H9 (cell line): ENCODE measurements at regions not wholly inside any gene's neighbourhood (a gene's known extent, or its start where the extent isn't known, plus 50 kb on each side); places are given as distances from the start of the nearest gene placed in this dataset.

Experiments
- DNase-seq: peaks from one replicate; pipeline ENCODE4 v3.0.0-alpha.2; 2017
- H2AFZ ChIP-seq: one replicate; pipeline ENCODE4 v1.6.1; 2013; ENCODE audit warnings: mild to moderate bottlenecking, low read length, control low read depth, moderate library complexity
- H2AK5ac ChIP-seq: 2 replicates; pipeline ENCODE4 v1.6.1; 2013; ENCODE audit warnings: low read length, control low read depth, mixed read lengths; ENCODE audit not compliant: insufficient read length
- H2BK120ac ChIP-seq: one replicate; pipeline ENCODE4 v1.6.1; 2013; ENCODE audit warnings: low read depth, mild to moderate bottlenecking, low read length, control low read depth, inconsistent platforms; ENCODE audit not compliant: poor library complexity, severe bottlenecking
- H2BK12ac ChIP-seq: 2 replicates; pipeline ENCODE4 v1.6.1; 2013; ENCODE audit warnings: low read length, control low read depth, mixed read lengths, low read depth; ENCODE audit not compliant: insufficient read length
- H2BK15ac ChIP-seq: 2 replicates; pipeline ENCODE4 v1.6.1; 2013; ENCODE audit warnings: low read depth, low read length, control low read depth
- H2BK20ac ChIP-seq: one replicate; pipeline ENCODE4 v1.6.1; 2013; ENCODE audit warnings: low read depth, mild to moderate bottlenecking, low read length, control low read depth, inconsistent platforms; ENCODE audit not compliant: poor library complexity, severe bottlenecking
- H2BK5ac ChIP-seq: 2 replicates; pipeline ENCODE4 v1.6.1; 2013; ENCODE audit warnings: low read length, control low read depth, mixed read lengths; ENCODE audit not compliant: insufficient read length
- H3K14ac ChIP-seq: 2 replicates; pipeline ENCODE4 v1.6.1; 2013; ENCODE audit warnings: low read length, control low read depth; ENCODE audit not compliant: insufficient read depth
- H3K18ac ChIP-seq: 2 replicates; pipeline ENCODE4 v1.6.1; 2013; ENCODE audit warnings: low read depth, mild to moderate bottlenecking, mixed read lengths, low read length, control low read depth; ENCODE audit not compliant: insufficient read length
- H3K23ac ChIP-seq: 2 replicates; pipeline ENCODE4 v1.6.1; 2013; ENCODE audit warnings: low read length, control low read depth, mixed read lengths, low read depth; ENCODE audit not compliant: insufficient read length
- H3K23me2 ChIP-seq: 2 replicates; pipeline ENCODE4 v1.6.1; 2013; ENCODE audit warnings: low read depth, mild to moderate bottlenecking, mixed read lengths, low read length, control low read depth; ENCODE audit not compliant: insufficient read length, poor library complexity, severe bottlenecking
- H3K27ac ChIP-seq: 2 replicates; pipeline ENCODE4 v1.5.1; 2013; ENCODE audit warnings: low read length, control low read depth, mixed read lengths, low read depth; ENCODE audit not compliant: insufficient read length
- H3K27me3 ChIP-seq: 2 replicates; pipeline ENCODE4 v1.6.1; 2013; ENCODE audit warnings: low read length, control low read depth, inconsistent platforms; ENCODE audit not compliant: insufficient read depth
- H3K4ac ChIP-seq: 2 replicates; pipeline ENCODE4 v1.6.1; 2013; ENCODE audit warnings: low read depth, mild to moderate bottlenecking, control low read depth, inconsistent platforms, low read length, moderate library complexity
- H3K4me1 ChIP-seq: 2 replicates; pipeline ENCODE4 v1.6.1; 2013; ENCODE audit warnings: low read length, control low read depth, inconsistent platforms; ENCODE audit not compliant: insufficient read depth
- H3K4me2 ChIP-seq: 2 replicates; pipeline ENCODE4 v1.6.1; 2013; ENCODE audit warnings: low read length, control low read depth, mixed read lengths; ENCODE audit not compliant: insufficient read length, insufficient read depth
- H3K56ac ChIP-seq: 2 replicates; pipeline ENCODE4 v1.6.1; 2013; ENCODE audit warnings: low read depth, mild to moderate bottlenecking, mixed read lengths, low read length, control low read depth; ENCODE audit not compliant: insufficient read length
- H3K79me1 ChIP-seq: 2 replicates; pipeline ENCODE4 v1.6.1; 2013; ENCODE audit warnings: low read depth, mild to moderate bottlenecking, moderate library complexity, low read length, control low read depth, inconsistent platforms; ENCODE audit not compliant: insufficient read depth, poor library complexity, severe bottlenecking
- H3K79me2 ChIP-seq: 2 replicates; pipeline ENCODE4 v1.6.1; 2013; ENCODE audit warnings: low read length, control low read depth, inconsistent platforms; ENCODE audit not compliant: insufficient read depth
- H3K9ac ChIP-seq: 2 replicates; pipeline ENCODE4 v1.6.1; 2013; ENCODE audit warnings: low read length, control low read depth, mixed read lengths; ENCODE audit not compliant: insufficient read length; ENCODE audit errors: extremely low read depth
- H3K9me3 ChIP-seq: one replicate; pipeline ENCODE4 v1.6.1; 2013; ENCODE audit warnings: low read depth, low read length, inconsistent platforms; ENCODE audit not compliant: control insufficient read depth
- H3T11ph ChIP-seq: one replicate; pipeline ENCODE4 v1.6.1; 2013; ENCODE audit warnings: mild to moderate bottlenecking, low read length, control low read depth, inconsistent platforms
- H4K20me1 ChIP-seq: one replicate; pipeline ENCODE4 v1.6.1; 2013; ENCODE audit not compliant: control insufficient read depth, insufficient read length, insufficient read depth
- H4K5ac ChIP-seq: 2 replicates; pipeline ENCODE4 v1.6.1; 2013; ENCODE audit warnings: low read depth, mild to moderate bottlenecking, mixed read lengths, low read length, control low read depth; ENCODE audit not compliant: insufficient read length
- H4K8ac ChIP-seq: replicated peaks from 2 replicates; pipeline ENCODE4 v1.6.1; 2013; ENCODE audit warnings: low read length, control low read depth, mixed read lengths, low read depth; ENCODE audit not compliant: insufficient read length
- H4K91ac ChIP-seq: 2 replicates; pipeline ENCODE4 v1.6.1; 2013; ENCODE audit warnings: low read depth, mild to moderate bottlenecking, moderate library complexity, mixed read lengths, low read length, control low read depth; ENCODE audit not compliant: insufficient read length
- H3K27ac Mint-ChIP-seq, 3 experiments: 2 replicates in 2 of 3; 3 replicates in 1 of 3; pipeline ENCODE4 v1.8.0; 2020 to 2021; ENCODE audit warnings: mixed read lengths in 3 of 3, mild to moderate bottlenecking in 1 of 3, moderate library complexity in 1 of 3
- H3K27me3 Mint-ChIP-seq: 2 replicates; pipeline ENCODE4 v1.8.0; 2021; ENCODE audit warnings: low read depth, mild to moderate bottlenecking, moderate library complexity, mixed read lengths
- H3K36me3 Mint-ChIP-seq, 3 experiments: 2 replicates in 2 of 3; 3 replicates in 1 of 3; pipeline ENCODE4 v1.8.0; 2020 to 2021; ENCODE audit warnings: low read depth in 3 of 3, mixed read lengths in 3 of 3; ENCODE audit not compliant: insufficient read depth in 1 of 3
- H3K4me1 Mint-ChIP-seq, 2 experiments: 2 replicates each; pipeline ENCODE4 v1.8.0; 2020; ENCODE audit warnings: mixed read lengths in 2 of 2
- H3K4me3 Mint-ChIP-seq, 2 experiments: 2 replicates in 1 of 2; 3 replicates in 1 of 2; pipeline ENCODE4 v1.8.0; 2020 to 2021; ENCODE audit warnings: mild to moderate bottlenecking in 2 of 2, mixed read lengths in 2 of 2, moderate library complexity in 1 of 2
- H3K9me3 Mint-ChIP-seq, 2 experiments: 2 replicates in 1 of 2; 3 replicates in 1 of 2; pipeline ENCODE4 v1.8.0; 2020; ENCODE audit warnings: mild to moderate bottlenecking in 2 of 2, mixed read lengths in 2 of 2, moderate library complexity in 1 of 2
- WGBS: extraction: QIAGEN DNeasy Blood & Tissue Kit; methylation state at CpG from one replicate; pipeline ENCODE4 v1.1.7; 2013; ENCODE audit warnings: missing lambda C conversion rate, low lambda C conversion rate, mixed read lengths; ENCODE audit not compliant: insufficient read length; ENCODE audit errors: extremely low coverage; 5-methylcytosine and 5-hydroxymethylcytosine counted together
- TF ChIP-seq, protein P1 (sequence below): fragments of 200-600 bp; sonication (generic); conservative IDR thresholded peaks from 3 replicates; pipeline ENCODE4 v1.8.0; 2021; ENCODE audit warnings: antibody characterized with exemption, mild to moderate bottlenecking

DNA sequence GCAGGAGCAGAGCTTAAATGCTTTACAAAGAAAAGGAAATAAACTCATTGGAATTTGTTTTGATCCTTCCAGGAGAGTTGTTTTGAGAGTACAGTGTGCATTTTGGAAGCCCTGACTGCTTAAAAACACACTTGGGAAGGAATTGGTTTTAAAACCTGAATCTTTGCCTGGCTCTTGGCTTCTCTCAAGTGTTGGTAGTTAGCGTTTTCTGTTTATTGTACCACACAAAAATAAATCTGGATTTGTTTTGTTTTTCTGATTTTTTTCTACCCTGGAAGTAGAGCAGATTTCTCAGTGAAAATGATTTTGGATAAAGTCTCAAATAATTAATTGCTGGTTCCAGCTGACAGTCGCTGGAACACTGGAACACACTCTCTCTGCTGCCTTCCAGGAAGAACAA, 90.6 kb downstream of the CHST2 start:
- H3K27me3 ChIP-seq = no peaks in the 10 kb centered on the region
- H3K27me3 Mint-ChIP-seq = peaks cover 3% of the 10 kb centered on the region; the same call in 1 of the 2 replicates
- no peaks in the 10 kb centered on the region for H3K79me1 ChIP-seq
- H3K4me1 ChIP-seq = peaks cover 4% of the 10 kb centered on the region; the same call in 1 of the 2 replicates
- TF ChIP-seq, protein P1, sequence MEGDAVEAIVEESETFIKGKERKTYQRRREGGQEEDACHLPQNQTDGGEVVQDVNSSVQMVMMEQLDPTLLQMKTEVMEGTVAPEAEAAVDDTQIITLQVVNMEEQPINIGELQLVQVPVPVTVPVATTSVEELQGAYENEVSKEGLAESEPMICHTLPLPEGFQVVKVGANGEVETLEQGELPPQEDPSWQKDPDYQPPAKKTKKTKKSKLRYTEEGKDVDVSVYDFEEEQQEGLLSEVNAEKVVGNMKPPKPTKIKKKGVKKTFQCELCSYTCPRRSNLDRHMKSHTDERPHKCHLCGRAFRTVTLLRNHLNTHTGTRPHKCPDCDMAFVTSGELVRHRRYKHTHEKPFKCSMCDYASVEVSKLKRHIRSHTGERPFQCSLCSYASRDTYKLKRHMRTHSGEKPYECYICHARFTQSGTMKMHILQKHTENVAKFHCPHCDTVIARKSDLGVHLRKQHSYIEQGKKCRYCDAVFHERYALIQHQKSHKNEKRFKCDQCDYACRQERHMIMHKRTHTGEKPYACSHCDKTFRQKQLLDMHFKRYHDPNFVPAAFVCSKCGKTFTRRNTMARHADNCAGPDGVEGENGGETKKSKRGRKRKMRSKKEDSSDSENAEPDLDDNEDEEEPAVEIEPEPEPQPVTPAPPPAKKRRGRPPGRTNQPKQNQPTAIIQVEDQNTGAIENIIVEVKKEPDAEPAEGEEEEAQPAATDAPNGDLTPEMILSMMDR = no peak
- no peak overlapping the region for H3K4me3 Mint-ChIP-seq
- no peak overlapping the region for H3T11ph ChIP-seq
- H3K27ac ChIP-seq = no peak overlapping the region
- H2BK5ac ChIP-seq = no peak overlapping the region
- H3K4me2 ChIP-seq = no peak overlapping the region
- no peak overlapping the region for H3K27ac Mint-ChIP-seq
- no peak overlapping the region for H2AK5ac ChIP-seq
- no peak overlapping the region for H3K9ac ChIP-seq
- H3K18ac ChIP-seq = no peak overlapping the region
- no peak overlapping the region for H4K5ac ChIP-seq
- H2BK120ac ChIP-seq = no peak overlapping the region
- no peaks in the 10 kb centered on the region for H3K9me3 ChIP-seq
- no peak overlapping the region for H4K91ac ChIP-seq
- H3K36me3 Mint-ChIP-seq = no peaks in the 10 kb centered on the region
- no peak overlapping the region for H3K56ac ChIP-seq
- no peak for DNase-seq
- H3K4ac ChIP-seq = no peak overlapping the region
- H2AFZ ChIP-seq = no peak overlapping the region
- no peak overlapping the region for H3K14ac ChIP-seq
- H3K9me3 Mint-ChIP-seq = peaks cover 0 to 2% of the 10 kb centered on the region in 2 experiments; a peak in 2 of 5 replicates
- H2BK20ac ChIP-seq = no peak overlapping the region
- H4K20me1 ChIP-seq = no peaks in the 10 kb centered on the region
- peaks cover 8 to 10% of the 10 kb centered on the region in 2 experiments for H3K4me1 Mint-ChIP-seq
- no peak overlapping the region for H2BK12ac ChIP-seq
- no CpG with 5 or more reads among the region's 2 CpGs for WGBS
- no peaks in the 10 kb centered on the region for H3K79me2 ChIP-seq
- H3K23ac ChIP-seq = no peak overlapping the region
- H3K23me2 ChIP-seq = no peaks in the 10 kb centered on the region
- no peak overlapping the region for H4K8ac ChIP-seq
- no peak overlapping the region for H2BK15ac ChIP-seq
